Mesendoderm (in vitro differentiated cells): ENCODE measurements at regions not wholly inside any gene's neighbourhood (a gene's known extent, or its start where the extent isn't known, plus 50 kb on each side); places are given as distances from the start of the nearest gene placed in this dataset.

Experiments used
- DNase-seq: peaks from one replicate; pipeline ENCODE4 v3.0.0; 2013
- H2AK5ac ChIP-seq: 2 replicates; pipeline ENCODE4 v1.6.1; 2013; ENCODE audit warnings: low read length, inconsistent platforms
- H2BK120ac ChIP-seq: 2 replicates; pipeline ENCODE4 v1.6.1; 2013; ENCODE audit warnings: low read depth, mild to moderate bottlenecking, low read length, moderate library complexity, mixed read lengths
- H2BK15ac ChIP-seq: replicated peaks from 2 replicates; pipeline ENCODE4 v1.6.1; 2013; ENCODE audit warnings: low read depth, mild to moderate bottlenecking, moderate library complexity
- H2BK5ac ChIP-seq: 2 replicates; pipeline ENCODE4 v1.6.1; 2013; ENCODE audit warnings: low read length, inconsistent platforms
- H3K18ac ChIP-seq: 2 replicates; pipeline ENCODE4 v1.6.1; 2013; ENCODE audit warnings: mild to moderate bottlenecking, low read length, mixed read lengths
- H3K23ac ChIP-seq: one replicate; pipeline ENCODE4 v1.6.1; 2013; ENCODE audit warnings: low read length
- H3K27ac ChIP-seq: 2 replicates; pipeline ENCODE4 v1.5.1; 2013; ENCODE audit warnings: low read depth, mild to moderate bottlenecking, inconsistent platforms, low read length, moderate library complexity
- H3K27me3 ChIP-seq: 2 replicates; pipeline ENCODE4 v1.6.1; 2013; ENCODE audit warnings: low read length, control low read depth, mild to moderate bottlenecking, inconsistent platforms; ENCODE audit not compliant: insufficient read depth, poor library complexity
- H3K36me3 ChIP-seq: 2 replicates; pipeline ENCODE4 v1.6.1; 2013; ENCODE audit warnings: low read length, inconsistent platforms; ENCODE audit not compliant: control insufficient read depth, insufficient read depth
- H3K4ac ChIP-seq: one replicate; pipeline ENCODE4 v1.6.1; 2013; ENCODE audit warnings: low read depth, mild to moderate bottlenecking, low read length, moderate library complexity
- H3K4me1 ChIP-seq: 2 replicates; pipeline ENCODE4 v1.6.1; 2013; ENCODE audit warnings: low read depth, low read length, inconsistent platforms; ENCODE audit not compliant: control insufficient read depth
- H3K4me2 ChIP-seq: 2 replicates; pipeline ENCODE4 v1.6.1; 2013; ENCODE audit warnings: low read length
- H3K4me3 ChIP-seq: 2 replicates; pipeline ENCODE4 v1.5.1; 2013; ENCODE audit warnings: mild to moderate bottlenecking, low read length
- H3K56ac ChIP-seq: one replicate; pipeline ENCODE4 v1.6.1; 2013; ENCODE audit warnings: low read length
- H3K79me1 ChIP-seq: 2 replicates; pipeline ENCODE4 v1.6.1; 2013; ENCODE audit warnings: low read length, inconsistent platforms
- H3K79me2 ChIP-seq: 2 replicates; pipeline ENCODE4 v1.6.1; 2013; ENCODE audit warnings: mild to moderate bottlenecking, low read length; ENCODE audit not compliant: control insufficient read depth, insufficient read depth
- H3K9ac ChIP-seq: 2 replicates; pipeline ENCODE4 v1.6.1; 2013; ENCODE audit warnings: low read length, inconsistent platforms
- H4K5ac ChIP-seq: one replicate; pipeline ENCODE4 v1.6.1; 2013; ENCODE audit warnings: low read length
- H4K8ac ChIP-seq: one replicate; pipeline ENCODE4 v1.6.1; 2013; ENCODE audit warnings: low read depth, mild to moderate bottlenecking, control low read depth, low read length, moderate library complexity
- WGBS: extraction: QIAGEN DNeasy Blood & Tissue Kit; methylation state at CpG from one replicate; pipeline ENCODE4 v1.1.7; 2013; ENCODE audit warnings: low lambda C conversion rate, missing lambda C conversion rate; ENCODE audit not compliant: insufficient coverage; ENCODE audit errors: extremely low coverage; 5-methylcytosine and 5-hydroxymethylcytosine counted together

DNA sequence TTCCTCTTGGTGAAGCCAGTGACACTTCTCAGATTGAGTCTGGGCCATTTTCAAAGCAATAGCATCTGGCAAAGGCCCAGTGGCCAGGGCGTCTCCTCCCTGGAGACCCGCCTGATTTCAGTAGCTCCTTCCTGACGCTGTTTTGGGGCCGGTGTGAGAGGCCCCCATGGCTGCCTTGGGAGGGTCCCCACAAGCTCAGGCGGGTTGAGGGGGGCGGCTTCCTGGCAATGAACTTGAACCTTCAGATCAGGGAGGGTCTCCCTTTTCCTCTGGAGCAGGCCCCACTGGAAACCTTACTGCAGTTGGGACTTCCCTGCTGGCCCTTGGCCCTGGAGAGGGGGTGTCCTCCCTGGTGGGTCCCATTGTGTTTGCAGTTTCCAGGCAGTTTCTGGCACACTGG lies 121.2 kb downstream of the CRYAA start:
- Histone ChIP-seq H3K23ac (no peak overlapping the region), H3K4me1 (no peaks in the 10 kb centered on the region), H3K4ac (no peak overlapping the region), H3K18ac (no peak overlapping the region), H3K27me3 (no peaks in the 10 kb centered on the region), H4K5ac (no peak overlapping the region), H3K79me1 (no peaks in the 10 kb centered on the region), H3K79me2 (no peaks in the 10 kb centered on the region), H3K9ac (no peak overlapping the region), H2BK15ac (no peak overlapping the region), H4K8ac (no peak overlapping the region), H2BK120ac (no peak overlapping the region), H3K4me2 (no peak overlapping the region), H3K4me3 (no peak overlapping the region), H3K56ac (no peak overlapping the region), H3K36me3 (no peaks in the 10 kb centered on the region), H2BK5ac (no peak overlapping the region), H2AK5ac (no peak overlapping the region), H3K27ac (no peak overlapping the region)
- DNase-seq = no peak
- WGBS = no CpG with 5 or more reads among the region's 6 CpGs

DNA sequence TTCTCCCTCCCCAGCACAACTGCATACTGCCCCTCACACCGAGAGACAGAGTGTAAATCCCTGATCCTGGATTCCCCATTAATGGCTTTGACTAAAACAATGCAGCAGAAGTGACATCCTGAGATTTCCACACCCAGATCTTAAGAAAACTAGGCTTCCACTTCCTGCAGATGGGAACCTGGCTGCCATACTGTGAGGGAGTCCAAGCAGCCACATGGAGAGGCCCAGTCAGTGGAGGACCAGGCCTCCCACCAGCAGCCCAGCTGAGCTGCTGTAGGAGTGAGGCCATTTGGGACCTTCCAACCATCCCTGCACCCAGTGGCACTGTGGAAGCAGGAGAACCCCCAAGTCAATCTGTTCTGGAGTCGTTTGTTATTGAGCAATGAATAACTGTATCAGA lies 120.6 kb downstream of the CRYAA start:
- H2AK5ac ChIP-seq = no peak overlapping the region
- no peak overlapping the region for H3K9ac ChIP-seq
- no peak overlapping the region for H3K4me3 ChIP-seq
- H2BK15ac ChIP-seq = no peak overlapping the region
- H3K23ac ChIP-seq = no peak overlapping the region
- no peaks in the 10 kb centered on the region for H3K79me1 ChIP-seq
- no peak overlapping the region for H3K4ac ChIP-seq
- no peak overlapping the region for H3K27ac ChIP-seq
- H3K36me3 ChIP-seq = no peaks in the 10 kb centered on the region
- no CpG with 5 or more reads among the region's 2 CpGs for WGBS
- H3K27me3 ChIP-seq = no peaks in the 10 kb centered on the region
- H4K8ac ChIP-seq = no peak overlapping the region
- H3K79me2 ChIP-seq = no peaks in the 10 kb centered on the region
- no peak overlapping the region for H2BK5ac ChIP-seq
- no peak overlapping the region for H2BK120ac ChIP-seq
- no peak overlapping the region for H3K56ac ChIP-seq
- no peak overlapping the region for H4K5ac ChIP-seq
- no peak overlapping the region for H3K18ac ChIP-seq
- no peak overlapping the region for H3K4me2 ChIP-seq
- DNase-seq = no peak
- no peaks in the 10 kb centered on the region for H3K4me1 ChIP-seq

DNA sequence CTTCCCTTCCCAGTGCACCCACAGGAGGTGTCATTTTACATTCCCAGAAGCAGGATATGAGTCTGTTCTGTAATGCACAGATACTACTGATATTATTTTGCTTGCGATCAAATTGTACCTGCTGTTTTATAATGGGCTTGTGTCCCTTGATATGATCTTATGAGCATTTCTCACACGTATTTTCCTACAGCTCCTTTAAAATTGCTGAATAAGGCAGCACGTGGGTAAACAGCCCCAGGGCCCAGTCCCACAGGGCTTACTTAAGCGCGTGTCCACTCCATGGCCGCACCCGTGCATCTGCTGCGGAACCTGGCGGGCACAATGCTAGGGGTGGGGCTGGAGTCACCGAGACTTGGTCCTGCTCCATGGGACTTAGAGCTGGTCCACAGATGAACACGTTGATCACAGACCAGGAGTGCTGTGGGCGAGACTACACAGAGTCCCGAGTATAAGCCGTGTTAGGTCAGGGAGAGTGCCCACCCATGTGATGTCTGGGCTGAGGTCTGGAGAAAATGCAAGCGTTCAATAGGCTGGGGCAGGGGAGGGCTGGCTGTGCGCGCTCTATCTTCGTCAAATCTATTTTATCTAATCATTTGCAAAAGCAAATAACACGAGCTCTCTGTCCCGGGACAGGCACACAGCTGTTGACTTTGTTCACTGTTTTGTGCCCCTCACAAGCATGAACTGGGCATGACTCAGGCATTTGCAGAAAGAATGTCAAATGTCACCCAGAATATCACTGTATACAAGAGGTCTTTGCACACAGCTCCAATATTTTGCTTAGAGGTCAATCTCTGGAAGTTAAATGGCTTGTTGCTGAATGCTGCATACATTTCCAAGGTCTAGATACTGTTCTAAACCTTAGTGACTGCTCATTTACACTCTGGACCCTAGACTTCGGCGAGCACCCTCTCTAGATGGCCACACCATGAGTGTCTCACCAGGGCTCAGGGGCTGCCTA lies 119.3 kb downstream of the CRYAA start:
- no peaks in the 10 kb centered on the region for H3K79me2 ChIP-seq
- no peak overlapping the region for H4K5ac ChIP-seq
- no peaks in the 10 kb centered on the region for H3K4me1 ChIP-seq
- H3K23ac ChIP-seq = no peak overlapping the region
- no peak overlapping the region for H2BK5ac ChIP-seq
- no peak overlapping the region for H3K18ac ChIP-seq
- H2AK5ac ChIP-seq = no peak overlapping the region
- no peak overlapping the region for H3K4me3 ChIP-seq
- H3K27me3 ChIP-seq = no peaks in the 10 kb centered on the region
- WGBS = no CpG with 5 or more reads among the region's 22 CpGs
- no peak for DNase-seq
- H3K79me1 ChIP-seq = no peaks in the 10 kb centered on the region
- H3K9ac ChIP-seq = no peak overlapping the region
- H3K4me2 ChIP-seq = no peak overlapping the region
- no peak overlapping the region for H2BK120ac ChIP-seq
- H3K36me3 ChIP-seq = no peaks in the 10 kb centered on the region
- no peak overlapping the region for H3K4ac ChIP-seq
- H4K8ac ChIP-seq = no peak overlapping the region
- H3K27ac ChIP-seq = no peak overlapping the region
- H3K56ac ChIP-seq = no peak overlapping the region
- H2BK15ac ChIP-seq = no peak overlapping the region

DNA sequence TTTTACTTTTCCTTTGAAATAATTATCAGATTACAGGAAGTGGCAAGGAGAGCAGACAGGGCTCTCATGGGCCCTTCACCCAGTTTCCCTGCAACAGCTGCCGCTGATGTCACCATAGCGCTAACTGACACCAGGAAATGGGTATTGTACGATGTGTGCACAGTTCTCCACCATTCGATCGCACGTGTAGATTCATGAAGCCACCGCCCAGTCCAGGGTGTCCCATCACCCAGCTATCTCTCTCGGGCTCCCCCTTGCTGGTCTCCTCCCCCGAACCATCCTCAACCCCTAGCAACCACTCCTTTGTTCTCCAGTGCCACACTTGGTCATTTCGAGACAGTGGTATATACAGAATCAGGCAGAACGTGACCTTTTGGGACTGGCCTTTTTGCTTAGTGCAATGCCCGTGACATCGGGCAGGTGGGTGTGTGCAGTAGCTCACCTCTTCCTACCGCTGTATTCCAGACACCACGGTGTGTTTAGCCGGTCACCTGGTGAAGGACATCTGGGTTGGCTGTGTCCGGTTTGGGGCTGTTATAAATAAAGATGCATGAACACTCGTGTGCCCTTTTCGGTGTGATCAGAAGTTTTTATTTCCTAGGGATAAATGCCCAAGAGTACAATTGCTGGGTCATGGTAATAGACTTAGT lies 118.4 kb downstream of the CRYAA start:
- no peaks in the 10 kb centered on the region for H3K4me1 ChIP-seq
- no peak overlapping the region for H2BK5ac ChIP-seq
- DNase-seq = no peak
- no peak overlapping the region for H2BK15ac ChIP-seq
- H2BK120ac ChIP-seq = no peak overlapping the region
- no peaks in the 10 kb centered on the region for H3K27me3 ChIP-seq
- H4K8ac ChIP-seq = no peak overlapping the region
- no CpG with 5 or more reads among the region's 19 CpGs for WGBS
- H3K4ac ChIP-seq = no peak overlapping the region
- H3K4me2 ChIP-seq = no peak overlapping the region
- H3K18ac ChIP-seq = no peak overlapping the region
- no peak overlapping the region for H3K23ac ChIP-seq
- H3K56ac ChIP-seq = no peak overlapping the region
- no peak overlapping the region for H3K27ac ChIP-seq
- no peaks in the 10 kb centered on the region for H3K79me1 ChIP-seq
- no peak overlapping the region for H2AK5ac ChIP-seq
- no peak overlapping the region for H4K5ac ChIP-seq
- no peak overlapping the region for H3K4me3 ChIP-seq
- no peaks in the 10 kb centered on the region for H3K36me3 ChIP-seq
- no peak overlapping the region for H3K9ac ChIP-seq
- H3K79me2 ChIP-seq = no peaks in the 10 kb centered on the region

DNA sequence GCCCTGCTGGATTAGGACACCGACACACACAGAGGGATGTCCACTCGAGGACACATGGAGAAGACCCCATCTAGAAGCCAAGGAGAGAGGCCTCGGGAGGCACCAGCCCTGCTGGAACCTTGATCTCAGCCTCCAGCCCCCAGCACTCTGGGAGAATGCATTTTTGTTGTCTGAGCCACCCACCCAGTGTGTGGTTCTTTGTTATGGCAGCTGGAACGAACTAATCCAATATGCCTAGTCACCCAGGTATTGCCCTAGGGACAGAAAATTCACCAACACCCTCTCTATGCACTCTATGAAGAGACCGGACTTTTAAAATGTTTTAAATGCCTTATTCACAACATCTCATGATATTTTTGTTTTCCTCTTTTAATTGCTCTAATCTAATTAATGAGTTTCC lies 117.4 kb downstream of the CRYAA start:
- no CpG with 5 or more reads among the region's 5 CpGs for WGBS
- Histone ChIP-seq H3K4me3 (no peak overlapping the region), H3K36me3 (no peaks in the 10 kb centered on the region), H3K4ac (no peak overlapping the region), H3K27me3 (no peaks in the 10 kb centered on the region), H4K8ac (no peak overlapping the region), H3K79me1 (no peaks in the 10 kb centered on the region), H3K4me2 (no peak overlapping the region), H2AK5ac (no peak overlapping the region), H3K4me1 (no peaks in the 10 kb centered on the region), H3K23ac (no peak overlapping the region), H2BK5ac (no peak overlapping the region), H3K27ac (no peak overlapping the region), H3K9ac (no peak overlapping the region), H4K5ac (no peak overlapping the region), H3K79me2 (no peaks in the 10 kb centered on the region), H2BK120ac (no peak overlapping the region), H2BK15ac (no peak overlapping the region), H3K18ac (no peak overlapping the region), H3K56ac (no peak overlapping the region)
- no peak for DNase-seq
